ENCODE measurements at regions not wholly inside any gene's neighbourhood (a gene's known extent, or its start where the extent isn't known, plus 50 kb on each side); places are given as distances from the start of the nearest gene placed in this dataset.

DNA sequence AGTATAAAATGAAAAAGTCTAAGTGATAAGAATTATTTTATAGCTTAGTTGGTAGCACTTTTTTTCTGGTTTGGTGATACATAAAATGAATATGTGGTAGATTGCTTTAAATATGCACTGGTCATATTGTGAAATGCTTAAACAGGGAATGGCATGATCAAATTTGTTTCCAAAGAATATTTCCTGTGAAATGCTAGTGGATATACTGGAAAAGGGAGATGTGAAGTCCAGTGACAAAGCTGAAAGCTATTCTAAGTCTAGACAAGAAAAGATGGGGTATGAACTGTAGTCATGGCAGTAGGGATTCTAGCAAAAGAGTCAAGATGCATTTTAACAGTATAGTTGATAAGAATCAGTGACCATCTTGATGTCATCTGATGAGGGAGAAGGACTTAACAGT lies 98.9 kb upstream of the MME start:
- DNase-seq (no peak), ATAC-seq (ENCODE audit: insufficient read depth, low FRiP score) (no peak)
- Histone ChIP-seq H3K36me3 (ENCODE audit: control insufficient read depth in 4 of 4, insufficient read depth in 4 of 4, low read length in 4 of 4) (no peaks in the 10 kb centered on the region), H3K9ac (ENCODE audit: insufficient read depth in 1 of 2, low read length in 2 of 2) (no peak overlapping the region), H3K4me3 (no peak overlapping the region), H3K9me3 (ENCODE audit: control insufficient read depth in 4 of 4, insufficient read depth in 3 of 4, low read length in 3 of 4) (no peaks in the 10 kb centered on the region), H3K27ac (ENCODE audit: low read depth in 1 of 2, low read length in 1 of 2) (no peak overlapping the region), H3K4me1 (ENCODE audit: control insufficient read depth in 5 of 5, insufficient read depth in 5 of 5, low read length in 5 of 5) (no peaks in the 10 kb centered on the region), H3K27me3 (ENCODE audit: control insufficient read depth in 3 of 3, insufficient read depth in 3 of 3, low read length in 2 of 3) (no peaks in the 10 kb centered on the region)
- TF ChIP-seq, protein P1, sequence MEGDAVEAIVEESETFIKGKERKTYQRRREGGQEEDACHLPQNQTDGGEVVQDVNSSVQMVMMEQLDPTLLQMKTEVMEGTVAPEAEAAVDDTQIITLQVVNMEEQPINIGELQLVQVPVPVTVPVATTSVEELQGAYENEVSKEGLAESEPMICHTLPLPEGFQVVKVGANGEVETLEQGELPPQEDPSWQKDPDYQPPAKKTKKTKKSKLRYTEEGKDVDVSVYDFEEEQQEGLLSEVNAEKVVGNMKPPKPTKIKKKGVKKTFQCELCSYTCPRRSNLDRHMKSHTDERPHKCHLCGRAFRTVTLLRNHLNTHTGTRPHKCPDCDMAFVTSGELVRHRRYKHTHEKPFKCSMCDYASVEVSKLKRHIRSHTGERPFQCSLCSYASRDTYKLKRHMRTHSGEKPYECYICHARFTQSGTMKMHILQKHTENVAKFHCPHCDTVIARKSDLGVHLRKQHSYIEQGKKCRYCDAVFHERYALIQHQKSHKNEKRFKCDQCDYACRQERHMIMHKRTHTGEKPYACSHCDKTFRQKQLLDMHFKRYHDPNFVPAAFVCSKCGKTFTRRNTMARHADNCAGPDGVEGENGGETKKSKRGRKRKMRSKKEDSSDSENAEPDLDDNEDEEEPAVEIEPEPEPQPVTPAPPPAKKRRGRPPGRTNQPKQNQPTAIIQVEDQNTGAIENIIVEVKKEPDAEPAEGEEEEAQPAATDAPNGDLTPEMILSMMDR (IDR thresholded peaks at IDR 0.05; ENCODE audit: control extremely low read depth, extremely low read depth) = no peak

DNA sequence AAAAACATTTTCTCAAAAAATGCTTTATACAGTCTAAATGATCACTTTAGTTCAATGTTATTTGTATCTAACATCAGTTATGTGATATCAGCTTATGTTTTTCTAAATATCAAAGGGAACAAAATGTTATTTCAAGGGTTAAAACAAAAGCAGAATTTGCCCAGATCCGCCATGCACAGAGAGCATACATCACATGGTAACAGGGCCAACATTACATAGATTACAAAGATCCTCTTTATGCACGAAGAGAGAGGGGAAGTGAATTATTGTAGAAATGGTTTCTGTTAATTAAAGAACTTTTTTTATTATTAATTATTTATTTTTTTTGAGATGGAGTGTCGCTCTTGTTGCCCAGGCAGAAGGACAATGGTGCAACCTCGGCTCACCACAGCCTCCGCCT lies 100.8 kb upstream of the MME start:
- no peak for DNase-seq
- Histone ChIP-seq H3K27ac (ENCODE audit: low read depth in 1 of 2, low read length in 1 of 2) (no peak overlapping the region), H3K9me3 (ENCODE audit: control insufficient read depth in 4 of 4, insufficient read depth in 3 of 4, low read length in 3 of 4) (no peaks in the 10 kb centered on the region), H3K9ac (ENCODE audit: insufficient read depth in 1 of 2, low read length in 2 of 2) (no peak overlapping the region), H3K4me3 (no peak overlapping the region), H3K27me3 (ENCODE audit: control insufficient read depth in 3 of 3, insufficient read depth in 3 of 3, low read length in 2 of 3) (no peaks in the 10 kb centered on the region), H3K4me1 (ENCODE audit: control insufficient read depth in 5 of 5, insufficient read depth in 5 of 5, low read length in 5 of 5) (no peaks in the 10 kb centered on the region), H3K36me3 (ENCODE audit: control insufficient read depth in 4 of 4, insufficient read depth in 4 of 4, low read length in 4 of 4) (no peaks in the 10 kb centered on the region)
- TF ChIP-seq, protein P1 (IDR thresholded peaks at IDR 0.05; ENCODE audit: control extremely low read depth, extremely low read depth) = no peak
- ATAC-seq (ENCODE audit: insufficient read depth, low FRiP score) = no peak
- WGBS, 2 donors = 68 to 80% methylated on average over 5 of the region's 5 CpGs

DNA sequence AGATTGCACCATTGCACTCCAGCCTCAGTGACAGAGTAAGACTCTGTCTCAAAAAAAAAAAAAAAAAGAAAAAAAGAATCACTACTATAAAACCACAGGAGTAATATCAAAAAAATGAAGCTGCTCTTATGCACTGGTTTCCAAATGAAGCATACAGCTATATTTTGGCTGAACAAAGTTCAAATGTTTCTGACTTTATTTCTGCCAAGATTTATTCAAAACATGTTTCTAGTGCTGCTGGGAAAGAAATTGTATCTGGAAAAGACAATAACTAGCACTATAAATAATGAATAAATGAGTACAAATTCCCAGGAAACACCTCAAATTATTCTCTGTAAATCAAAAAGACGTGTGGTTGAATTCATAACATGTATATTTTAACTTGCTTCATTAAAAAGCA lies 102.5 kb upstream of the MME start:
- Histone ChIP-seq H3K36me3 (ENCODE audit: control insufficient read depth in 4 of 4, insufficient read depth in 4 of 4, low read length in 4 of 4) (no peaks in the 10 kb centered on the region), H3K27me3 (ENCODE audit: control insufficient read depth in 3 of 3, insufficient read depth in 3 of 3, low read length in 2 of 3) (no peaks in the 10 kb centered on the region), H3K4me3 (no peak overlapping the region), H3K9me3 (ENCODE audit: control insufficient read depth in 4 of 4, insufficient read depth in 3 of 4, low read length in 3 of 4) (no peaks in the 10 kb centered on the region), H3K27ac (ENCODE audit: low read depth in 1 of 2, low read length in 1 of 2) (no peak overlapping the region), H3K9ac (ENCODE audit: insufficient read depth in 1 of 2, low read length in 2 of 2) (no peak overlapping the region), H3K4me1 (ENCODE audit: control insufficient read depth in 5 of 5, insufficient read depth in 5 of 5, low read length in 5 of 5) (no peaks in the 10 kb centered on the region)
- no peak for DNase-seq
- ATAC-seq (ENCODE audit: insufficient read depth, low FRiP score) = no peak
- WGBS, 2 donors = 68 to 71% methylated on average over 1 of the region's 1 CpG
- TF ChIP-seq, protein P1 (IDR thresholded peaks at IDR 0.05; ENCODE audit: control extremely low read depth, extremely low read depth) = no peak
